B cell (primary cell): ENCODE measurements at regions not wholly inside any gene's neighbourhood (a gene's known extent, or its start where the extent isn't known, plus 50 kb on each side); places are given as distances from the start of the nearest gene placed in this dataset.

Experiments used
- ATAC-seq: fragments of 200-7000 bp; cut with Tn5 transposase; one replicate; pipeline ENCODE4 v1.10.0; 2021; ENCODE audit warnings: low read depth, mild to moderate bottlenecking, moderate number of reproducible peaks, moderate library complexity
- CTCF ChIA-PET: fragments of 350-600 bp; sonication (Branson Sonifier 250); formaldehyde crosslinking; loops from one replicate; lab custom pipeline; 2021; ENCODE audit warnings: antibody characterized with exemption, inconsistent platforms; lab: Charles Lee
- POLR2A ChIA-PET: fragments of 350-600 bp; sonication (Branson Sonifier 250); formaldehyde crosslinking; loops from one replicate; lab custom pipeline; 2021; ENCODE audit warnings: antibody characterized with exemption; lab: Charles Lee
- DNase-seq: peaks from one replicate; pipeline ENCODE4 v3.0.0; 2013
- H2AFZ ChIP-seq: 2 replicates; pipeline ENCODE4 v1.6.1; 2012; ENCODE audit warnings: mild to moderate bottlenecking, low read depth, low read length; ENCODE audit not compliant: insufficient read depth, poor library complexity, severe bottlenecking
- H3K27ac ChIP-seq, 2 donors: 1 replicate in 1 of 2; 2 replicates in 1 of 2; pipeline ENCODE4 v1.5.1; 2012 to 2013; ENCODE audit warnings: low read length in 2 of 2, mild to moderate bottlenecking in 2 of 2, moderate library complexity in 1 of 2
- H3K27me3 ChIP-seq, 4 experiments: fragments of 200-600 bp in 1 of 4; sonication (generic) in 1 of 4; replicated peaks in 1 of 4; 1 replicate in 2 of 4; 2 replicates in 2 of 4; pipeline versions ENCODE4 v1.6.1 to v1.7.0; 2013 to 2016; ENCODE audit warnings: low read length in 3 of 4, mild to moderate bottlenecking in 2 of 4, mixed read lengths in 1 of 4, moderate library complexity in 1 of 4; ENCODE audit not compliant: insufficient read depth in 4 of 4, control insufficient read depth in 3 of 4; ENCODE audit errors: control extremely low read depth in 1 of 4
- H3K36me3 ChIP-seq, 2 experiments: replicated peaks in 1 of 2; 1 replicate in 1 of 2; 2 replicates in 1 of 2; pipeline versions ENCODE4 v1.6.1 to v1.7.1; 2013; ENCODE audit warnings: low read length in 1 of 2; ENCODE audit not compliant: insufficient read depth in 2 of 2, control insufficient read depth in 1 of 2; ENCODE audit errors: control extremely low read depth in 1 of 2, extremely low read depth in 1 of 2
- H3K4me1 ChIP-seq, 2 donors: fragments of 200-600 bp in 1 of 2; sonication (generic) in 1 of 2; 1 replicate in 1 of 2; 2 replicates in 1 of 2; pipeline versions ENCODE4 v1.5.1 to v1.6.1; 2013 to 2017; ENCODE audit warnings: low read length in 2 of 2; ENCODE audit not compliant: control insufficient read depth in 2 of 2, insufficient read depth in 2 of 2
- H3K4me2 ChIP-seq: replicated peaks from 2 replicates; pipeline ENCODE3; 2012; ENCODE audit warnings: mild to moderate bottlenecking, low read depth, low read length; ENCODE audit not compliant: poor library complexity, severe bottlenecking
- H3K4me3 ChIP-seq, 5 experiments: fragments of 200-600 bp in 1 of 5; sonication (generic) in 1 of 5; 1 replicate in 3 of 5; 2 replicates in 2 of 5; pipeline versions ENCODE4 v1.5.1 to v1.7.0; 2011 to 2016; ENCODE audit warnings: low read length in 4 of 5, mild to moderate bottlenecking in 4 of 5, low read depth in 2 of 5, control low read depth in 1 of 5, moderate library complexity in 1 of 5; ENCODE audit not compliant: insufficient read depth in 1 of 5; ENCODE audit errors: control extremely low read depth in 1 of 5, extremely low read depth in 1 of 5
- H3K79me2 ChIP-seq: fragments of 200-600 bp; sonication (generic); one replicate; pipeline ENCODE4 v1.6.0; 2016; ENCODE audit warnings: low read length; ENCODE audit not compliant: control insufficient read depth, insufficient read depth
- H3K9ac ChIP-seq: fragments of 200-600 bp; sonication (generic); 2 replicates; pipeline ENCODE4 v1.6.1; 2017; ENCODE audit warnings: mild to moderate bottlenecking, low read length, moderate library complexity
- H3K9me3 ChIP-seq, 3 donors: one replicate each; pipeline versions ENCODE4 v1.6.1 to v1.7.1; 2013; ENCODE audit warnings: low read length in 2 of 3; ENCODE audit not compliant: control insufficient read depth in 2 of 3, insufficient read depth in 1 of 3; ENCODE audit errors: control extremely low read depth in 1 of 3
- H4K20me1 ChIP-seq: 2 replicates; pipeline ENCODE4 v1.6.0; 2012; ENCODE audit warnings: mild to moderate bottlenecking, low read length; ENCODE audit not compliant: insufficient read depth, control insufficient read depth, poor library complexity, severe bottlenecking
- H3K27ac Mint-ChIP-seq: one replicate; pipeline ENCODE4 v1.8.0; 2021; ENCODE audit warnings: mixed read lengths
- H3K27me3 Mint-ChIP-seq: one replicate; pipeline ENCODE4 v1.8.0; 2021; ENCODE audit warnings: mixed read lengths
- H3K4me1 Mint-ChIP-seq: one replicate; pipeline ENCODE4 v1.8.0; 2021; ENCODE audit warnings: mixed read lengths
- H3K4me3 Mint-ChIP-seq: one replicate; pipeline ENCODE4 v1.8.0; 2021; ENCODE audit warnings: mixed read lengths
- H3K9me3 Mint-ChIP-seq: one replicate; pipeline ENCODE4 v1.8.0; 2022; ENCODE audit warnings: mixed read lengths; ENCODE audit not compliant: insufficient read depth
- EZH2 ChIP-seq: IDR thresholded peaks from 2 replicates; pipeline ENCODE4 v1.6.1; 2012; ENCODE audit warnings: borderline replicate concordance, low read depth, mild to moderate bottlenecking, moderate library complexity, low read length; ENCODE audit not compliant: insufficient read depth, poor library complexity, severe bottlenecking
- WGBS: methylation state at CpG from one replicate; pipeline ENCODE4 v1.1.5; 2013; ENCODE audit warnings: missing lambda C conversion rate; ENCODE audit not compliant: insufficient coverage; 5-methylcytosine and 5-hydroxymethylcytosine counted together
- intact Hi-C: fragments of 100-400 bp; cut with micrococcal nuclease; formaldehyde crosslinking; loops from one replicate; pipeline ENCODE4 v1.10.0; 2022
- TF ChIP-seq, protein P1 (sequence below): fragments of 200-600 bp; IDR thresholded peaks from one replicate; pipeline ENCODE4 v1.8.0; 2022; ENCODE audit warnings: antibody characterized with exemption, mild to moderate bottlenecking

DNA sequence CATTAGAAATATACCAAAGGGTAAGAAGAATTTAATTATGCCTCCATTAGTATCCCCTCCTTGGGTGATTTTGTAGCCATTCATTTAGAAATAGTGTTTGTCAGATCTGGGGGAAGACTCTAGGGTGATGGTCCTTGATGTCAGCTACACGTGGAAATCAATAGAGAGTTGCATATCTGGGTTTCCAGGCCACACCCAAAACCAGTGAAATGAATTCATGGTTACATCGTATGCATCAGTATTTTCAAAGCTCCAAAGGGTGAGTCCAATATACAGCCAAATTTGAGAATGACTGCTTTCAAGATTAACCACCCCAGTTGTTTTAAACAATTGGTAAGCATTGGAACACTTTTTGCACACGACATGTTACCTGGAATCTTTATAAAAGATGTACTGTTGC lies 173.4 kb upstream of the SGCD start:
- Histone ChIP-seq H2AFZ (no peak overlapping the region), H4K20me1 (no peaks in the 10 kb centered on the region), H3K4me2 (no peak overlapping the region), H3K9ac (no peak overlapping the region), H3K27me3 (no peaks in the 10 kb centered on the region), H3K4me3 (no peak overlapping the region), H3K36me3 (no peaks in the 10 kb centered on the region), H3K9me3 (no peaks in the 10 kb centered on the region), H3K79me2 (no peaks in the 10 kb centered on the region), H3K27ac (no peak overlapping the region), H3K4me1 (no peaks in the 10 kb centered on the region)
- intact Hi-C loops = no loop called here
- H3K9me3 Mint-ChIP-seq = no peaks in the 10 kb centered on the region
- CTCF ChIA-PET = no interaction called here
- DNase-seq (no peak), ATAC-seq (no peak)
- no peak overlapping the region for H3K4me3 Mint-ChIP-seq
- H3K27me3 Mint-ChIP-seq = no peaks in the 10 kb centered on the region
- H3K27ac Mint-ChIP-seq = no peak overlapping the region
- WGBS = 67% methylated on average over 1 of the region's 3 CpGs
- TF ChIP-seq EZH2 = no peak
- TF ChIP-seq, protein P1, sequence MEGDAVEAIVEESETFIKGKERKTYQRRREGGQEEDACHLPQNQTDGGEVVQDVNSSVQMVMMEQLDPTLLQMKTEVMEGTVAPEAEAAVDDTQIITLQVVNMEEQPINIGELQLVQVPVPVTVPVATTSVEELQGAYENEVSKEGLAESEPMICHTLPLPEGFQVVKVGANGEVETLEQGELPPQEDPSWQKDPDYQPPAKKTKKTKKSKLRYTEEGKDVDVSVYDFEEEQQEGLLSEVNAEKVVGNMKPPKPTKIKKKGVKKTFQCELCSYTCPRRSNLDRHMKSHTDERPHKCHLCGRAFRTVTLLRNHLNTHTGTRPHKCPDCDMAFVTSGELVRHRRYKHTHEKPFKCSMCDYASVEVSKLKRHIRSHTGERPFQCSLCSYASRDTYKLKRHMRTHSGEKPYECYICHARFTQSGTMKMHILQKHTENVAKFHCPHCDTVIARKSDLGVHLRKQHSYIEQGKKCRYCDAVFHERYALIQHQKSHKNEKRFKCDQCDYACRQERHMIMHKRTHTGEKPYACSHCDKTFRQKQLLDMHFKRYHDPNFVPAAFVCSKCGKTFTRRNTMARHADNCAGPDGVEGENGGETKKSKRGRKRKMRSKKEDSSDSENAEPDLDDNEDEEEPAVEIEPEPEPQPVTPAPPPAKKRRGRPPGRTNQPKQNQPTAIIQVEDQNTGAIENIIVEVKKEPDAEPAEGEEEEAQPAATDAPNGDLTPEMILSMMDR = no peak
- H3K4me1 Mint-ChIP-seq = no peaks in the 10 kb centered on the region
- POLR2A ChIA-PET = no interaction called here

GRCh38 chr5:156154757-156155156 lies 172.2 kb upstream of the SGCD start:
- Histone ChIP-seq H2AFZ (no peak overlapping the region), H3K79me2 (no peaks in the 10 kb centered on the region), H3K4me3 (no peak overlapping the region), H3K9me3 (no peaks in the 10 kb centered on the region), H3K27me3 (no peaks in the 10 kb centered on the region), H3K36me3 (no peaks in the 10 kb centered on the region), H3K27ac (no peak overlapping the region), H3K4me1 (no peaks in the 10 kb centered on the region), H4K20me1 (no peaks in the 10 kb centered on the region), H3K9ac (no peak overlapping the region), H3K4me2 (no peak overlapping the region)
- H3K4me3 Mint-ChIP-seq = no peak overlapping the region
- no peak for TF ChIP-seq EZH2
- TF ChIP-seq, protein P1 = no peak
- ChIA-PET CTCF (no interaction called here), POLR2A (no interaction called here)
- ATAC-seq (no peak), DNase-seq (no peak)
- WGBS = 100% methylated on average over 1 of the region's 1 CpG
- H3K27ac Mint-ChIP-seq = no peak overlapping the region
- no peaks in the 10 kb centered on the region for H3K27me3 Mint-ChIP-seq
- no peaks in the 10 kb centered on the region for H3K4me1 Mint-ChIP-seq
- no peaks in the 10 kb centered on the region for H3K9me3 Mint-ChIP-seq
- intact Hi-C loops = no loop called here
